HG03175 (cell line): ENCODE measurements at regions not wholly inside any gene's neighbourhood (a gene's known extent, or its start where the extent isn't known, plus 50 kb on each side); places are given as distances from the start of the nearest gene placed in this dataset.

Source experiments
- ATAC-seq: cut with Tn5 transposase; IDR thresholded peaks from one replicate; pipeline ENCODE4 v1.9.1; 2021; ENCODE audit warnings: mild to moderate bottlenecking, moderate library complexity; ENCODE audit not compliant: unreplicated experiment

DNA sequence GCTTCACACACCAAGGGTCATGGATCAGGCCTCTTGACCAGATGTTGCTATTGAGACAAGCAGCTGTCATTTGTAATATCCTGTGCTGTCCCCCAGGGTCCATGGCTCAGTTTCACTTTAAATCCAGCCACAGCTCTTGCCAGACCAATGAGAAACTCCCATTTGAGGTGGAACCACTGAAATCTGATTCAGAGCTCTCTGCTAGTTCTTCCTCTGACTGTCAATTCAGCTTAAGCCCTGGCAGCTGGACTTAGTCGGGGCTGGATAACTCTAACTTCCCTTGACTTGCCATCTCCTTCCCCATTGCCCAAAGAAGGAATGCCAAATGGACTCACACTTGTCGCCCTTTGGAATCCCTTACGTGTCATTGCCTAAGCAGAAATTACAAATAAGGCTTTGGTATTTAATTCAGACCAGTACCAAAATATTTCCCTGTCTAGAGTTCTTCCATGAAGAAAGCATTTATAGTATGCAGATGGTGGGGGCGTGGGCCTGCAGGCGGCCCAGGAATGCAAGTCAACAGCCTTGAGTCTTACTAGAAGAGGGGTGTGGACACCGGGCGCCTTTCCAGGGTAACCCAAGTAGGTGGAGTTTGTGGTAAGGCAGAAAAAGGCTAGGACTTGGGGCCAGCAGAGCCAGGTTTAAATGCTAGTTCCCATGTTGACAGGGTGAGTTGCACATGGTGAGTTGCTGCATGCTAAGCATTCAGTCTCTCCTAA lies 96.9 kb upstream of the TMPO start:
- peak; percentile 85 for ATAC-seq

- no peak for ATAC-seq
Measured at GRCh38 chr12:98419081-98419794, 96.2 kb upstream of the TMPO start.

DNA sequence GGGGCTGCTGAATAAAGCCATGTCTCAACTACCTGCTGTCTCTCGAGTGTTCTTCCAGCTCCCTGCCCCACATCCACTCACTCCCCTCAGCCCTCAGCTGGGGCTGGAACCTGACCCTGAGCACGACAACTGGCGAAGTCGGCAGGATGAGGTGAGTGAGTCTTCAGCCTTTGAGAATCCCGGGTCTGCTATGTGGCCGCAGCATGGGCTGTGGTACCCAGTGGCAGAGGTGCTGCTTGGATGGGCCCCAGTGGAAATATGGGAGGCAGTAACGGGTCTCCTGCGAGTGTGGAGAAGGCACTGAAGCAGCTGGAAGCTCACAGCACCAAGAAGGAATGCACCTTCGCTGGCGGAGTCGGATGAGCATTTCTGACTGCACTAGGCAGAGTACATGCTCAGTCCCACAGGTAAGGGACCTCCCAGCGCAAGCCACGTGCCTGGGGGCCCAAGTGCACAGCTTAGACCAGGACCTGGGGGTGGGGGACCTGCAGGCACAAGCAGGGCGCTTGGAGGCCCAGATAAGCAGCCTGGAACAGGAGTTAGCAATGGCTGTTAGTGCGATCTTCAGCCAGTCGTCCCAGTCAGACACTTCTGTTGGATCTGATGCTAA lies 95.5 kb upstream of the TMPO start:
- no peak for ATAC-seq

- no peak for ATAC-seq
Measured at GRCh38 chr12:98420461-98420860, 94.9 kb upstream of the TMPO start.

- no peak for ATAC-seq
Measured at GRCh38 chr12:98421316-98421715, 94.1 kb upstream of the TMPO start.

- ATAC-seq, result no peak
Measured at GRCh38 chr12:98422359-98422758, 93.0 kb upstream of the TMPO start.

GRCh38 chr12:98422812-98423211 lies 92.6 kb upstream of the TMPO start:
- no peak for ATAC-seq

GRCh38 chr12:98423963-98424362 lies 91.4 kb upstream of the TMPO start:
- no peak for ATAC-seq

DNA sequence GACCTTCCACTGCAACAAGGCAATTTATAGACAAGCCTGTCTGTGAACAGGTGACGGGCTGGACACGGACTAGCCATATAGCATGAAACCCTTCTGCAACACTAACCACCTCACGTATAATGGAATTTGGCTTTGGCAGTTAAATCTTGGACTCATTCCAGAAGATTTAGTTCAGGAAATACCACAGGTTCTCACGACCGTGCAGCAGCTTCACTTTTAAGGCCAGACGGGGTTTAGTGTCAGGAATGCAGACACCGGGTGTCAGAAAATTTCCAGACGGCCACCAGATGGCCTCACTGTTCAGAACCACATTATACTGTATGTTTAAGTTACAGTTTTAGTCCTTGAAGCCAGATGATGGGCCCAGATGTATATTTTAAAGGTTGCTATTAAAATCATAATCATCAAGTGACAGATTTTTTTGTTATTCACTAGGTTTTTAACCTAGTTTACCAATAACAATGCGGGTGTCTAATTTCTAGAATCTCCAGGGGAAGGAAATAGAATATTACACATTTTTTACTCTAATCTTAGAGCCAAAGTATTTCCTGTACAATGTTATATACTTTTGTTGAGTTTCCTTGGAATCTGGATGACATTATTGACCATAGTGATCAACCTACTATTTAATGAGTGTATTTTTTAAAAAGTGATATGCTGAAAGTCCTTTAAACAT lies 90.5 kb upstream of the TMPO start:
- peak; percentile 80 for ATAC-seq

GRCh38 chr12:98425859-98426258 lies 89.5 kb upstream of the TMPO start:
- no peak for ATAC-seq

- no peak for ATAC-seq
Measured at GRCh38 chr12:98431089-98431488, 84.3 kb upstream of the TMPO start.

DNA sequence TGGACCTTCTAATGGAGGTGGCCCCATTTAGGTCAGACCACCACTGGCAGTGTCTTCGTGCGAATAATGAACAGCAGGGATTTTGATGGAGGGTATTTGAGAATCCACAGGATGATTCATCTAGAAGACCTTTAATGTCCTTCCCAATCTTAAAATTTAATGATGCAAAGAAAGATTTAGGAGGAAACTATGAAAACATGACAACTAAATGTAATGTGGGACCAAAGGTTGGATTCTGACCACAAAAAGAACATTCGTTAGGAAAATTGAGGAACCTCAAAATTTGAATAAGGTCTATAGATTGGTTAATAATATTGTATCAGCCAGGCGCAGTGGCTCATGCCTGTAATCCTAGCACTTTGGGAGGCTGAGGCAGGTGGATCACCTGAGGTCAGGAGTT lies 78.2 kb upstream of the TMPO start:
- ATAC-seq, result no peak

DNA sequence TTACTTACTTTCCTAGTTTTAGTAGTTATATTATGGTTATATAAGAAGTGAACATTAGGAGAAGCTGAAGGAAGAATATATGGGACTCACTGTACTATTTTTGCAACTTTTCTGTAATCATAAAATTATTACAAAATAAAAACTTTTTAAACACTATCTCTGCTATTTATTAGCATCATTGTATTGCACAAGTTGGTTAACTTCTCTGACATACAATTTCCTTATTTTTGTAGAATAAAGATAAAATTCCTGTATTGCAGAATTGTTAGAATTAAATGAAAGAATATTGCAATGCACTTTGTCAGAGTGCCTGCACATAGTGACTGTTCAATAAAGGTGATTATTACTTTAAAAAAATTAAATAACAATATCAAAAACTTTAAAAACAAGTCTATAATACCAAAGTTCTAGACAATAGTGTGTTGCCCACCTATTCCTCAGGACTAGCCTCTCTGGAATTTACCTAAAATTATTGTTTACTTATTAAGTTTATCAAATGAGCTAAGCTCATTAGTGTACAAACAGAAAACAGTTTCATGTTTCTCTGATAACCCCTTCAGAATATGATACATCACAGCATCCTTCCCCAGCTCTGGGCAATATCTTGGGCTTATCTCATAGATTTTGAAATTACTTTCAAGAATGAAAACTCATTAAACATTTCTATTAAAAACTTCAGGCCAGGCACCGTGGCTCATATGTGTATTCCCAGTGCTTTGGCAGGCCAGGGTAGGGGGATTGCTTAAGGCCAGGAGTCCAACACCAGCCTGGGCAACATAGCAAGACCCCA lies 77.4 kb upstream of the TMPO start:
- no peak for ATAC-seq

- no peak for ATAC-seq
Measured at GRCh38 chr12:98438656-98439230, 76.6 kb upstream of the TMPO start.

GRCh38 chr12:98439471-98439951 lies 75.9 kb upstream of the TMPO start:
- no peak for ATAC-seq

DNA sequence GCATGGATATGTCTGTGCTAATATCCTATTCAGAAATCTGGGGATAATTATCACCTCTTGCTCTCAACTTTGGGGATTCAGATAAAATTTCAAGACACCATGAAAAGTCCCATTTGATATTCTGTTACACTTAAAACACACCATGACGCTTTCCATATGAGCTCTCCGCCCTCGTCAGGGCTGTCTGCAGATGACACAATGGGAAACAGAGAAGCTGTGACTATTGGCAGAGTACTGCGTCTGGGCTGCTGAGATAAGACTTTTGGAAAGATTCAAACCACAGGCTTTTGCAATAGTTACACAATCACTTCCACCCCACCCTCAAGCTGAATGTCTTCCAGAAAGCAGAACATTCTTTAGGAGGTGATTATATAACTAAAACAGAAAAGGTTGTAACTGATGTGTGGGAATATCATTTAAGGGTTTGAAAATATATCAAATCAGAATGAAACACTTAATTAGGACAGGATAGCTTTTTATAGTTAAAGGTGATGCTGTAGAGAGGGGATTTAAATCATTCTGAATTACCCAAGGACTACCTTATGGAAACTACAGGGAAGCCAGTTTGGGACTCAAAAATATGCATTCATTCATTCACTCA lies 75.3 kb upstream of the TMPO start:
- ATAC-seq, result no peak

DNA sequence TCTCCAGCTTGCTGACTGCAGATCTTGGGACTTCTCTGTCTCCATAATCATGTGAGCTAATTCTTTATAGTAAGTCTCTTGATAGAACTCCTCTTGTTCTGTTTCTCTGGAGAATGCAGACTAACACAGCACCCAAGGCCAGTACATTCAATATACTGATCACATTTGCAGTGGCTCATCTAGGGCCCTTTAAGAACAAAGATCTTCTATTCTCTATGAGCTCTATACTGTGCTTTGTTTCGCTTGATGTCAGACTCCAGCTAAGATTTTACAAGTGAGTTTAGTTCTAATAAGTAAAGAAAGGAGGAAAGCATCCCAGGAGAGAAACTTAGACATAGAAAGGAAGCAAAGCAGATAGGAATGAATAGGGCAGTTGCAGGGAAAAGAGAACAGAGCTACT lies 69.3 kb upstream of the TMPO start:
- no peak for ATAC-seq

DNA sequence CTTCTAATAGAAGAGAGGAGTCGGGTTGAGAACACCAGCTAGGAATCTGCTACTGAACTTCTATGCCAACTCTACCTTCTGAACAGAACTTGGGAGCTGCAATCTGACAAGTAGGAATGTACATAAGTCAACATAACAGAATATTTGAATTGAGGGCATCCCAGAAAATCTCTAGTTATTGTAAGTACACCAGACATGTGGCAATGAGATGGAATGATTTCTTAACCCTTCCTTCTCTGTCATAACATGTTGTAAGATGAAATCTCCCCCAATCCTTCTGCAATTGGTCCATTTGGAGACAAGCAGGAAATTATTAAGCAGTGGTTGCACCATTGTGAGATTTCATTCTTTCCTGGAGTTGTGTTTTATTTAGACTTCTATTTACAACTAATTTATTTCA lies 68.7 kb upstream of the TMPO start:
- no peak for ATAC-seq

- ATAC-seq, result no peak
Measured at GRCh38 chr12:98449584-98449983, 65.8 kb upstream of the TMPO start.

- no peak for ATAC-seq
Measured at GRCh38 chr12:98453070-98453469, 62.3 kb upstream of the TMPO start.
